ENCODE measurements at regions not wholly inside any gene's neighbourhood (a gene's known extent, or its start where the extent isn't known, plus 50 kb on each side); places are given as distances from the start of the nearest gene placed in this dataset.

DNA sequence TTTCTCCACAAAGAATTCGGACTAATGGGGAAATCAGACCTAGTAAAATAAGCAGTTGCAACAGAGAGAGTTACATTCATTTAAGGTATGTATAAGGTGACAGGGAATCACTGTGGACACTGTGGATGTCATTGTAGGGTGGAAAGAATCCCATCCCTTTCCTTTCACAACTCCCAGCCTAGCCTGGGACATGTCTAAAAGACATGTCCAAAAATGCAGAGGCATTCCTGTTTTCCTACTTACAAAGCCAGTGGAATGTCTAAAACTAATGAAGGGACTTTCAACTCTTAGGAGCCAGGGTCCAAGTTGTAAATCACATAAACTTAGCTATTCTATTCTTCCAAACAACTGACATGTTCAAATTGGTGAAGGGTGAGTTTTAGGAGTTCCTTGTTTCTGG is 511.0 kb downstream of the PRELID2 start:
- no peak for TF ChIP-seq POLR2A (IDR thresholded peaks at IDR 0.05; ENCODE audit: low read length)
- TF ChIP-seq GATA1 (IDR thresholded peaks at IDR 0.05; ENCODE audit: low read depth, low read length): no peak
